ENCODE measurements at regions not wholly inside any gene's neighbourhood (a gene's known extent, or its start where the extent isn't known, plus 50 kb on each side); places are given as distances from the start of the nearest gene placed in this dataset.
"Not testable (repeated sequence)": the region's sequence is repeated elsewhere in the genome, so short reads cannot be mapped to it uniquely, and the experiment has no call there.

DNA sequence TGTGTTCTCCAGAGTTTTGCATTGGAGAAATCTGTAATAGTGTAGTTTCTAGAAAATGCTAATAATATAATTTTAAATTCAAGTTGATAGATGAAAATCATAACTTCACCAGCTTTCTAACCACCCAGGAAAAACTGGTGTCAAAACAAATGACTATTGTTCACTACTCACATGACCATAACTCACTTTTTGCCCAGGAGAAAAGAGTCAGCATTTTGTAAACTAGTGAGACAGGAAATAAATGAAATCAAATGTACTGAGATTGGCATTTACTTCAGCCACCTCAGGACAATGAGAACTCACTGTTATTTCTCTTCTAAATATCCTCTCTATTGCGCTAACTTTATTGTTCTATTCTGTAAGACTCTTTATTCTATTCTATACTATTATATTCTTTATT, 176.0 kb upstream of the FOLH1 start:
- not testable (repeated sequence) for H3K9me2 ChIP-seq (replicated peaks; ENCODE audit: low read depth, low read length); H3K4me2 ChIP-seq (ENCODE audit: low read depth, low read length, poor library complexity, severe bottlenecking); H3K4me3 ChIP-seq (ENCODE audit: low read length, poor library complexity, severe bottlenecking); H4K20me1 ChIP-seq (ENCODE audit: insufficient read depth, low read length, poor library complexity, severe bottlenecking); H2AFZ ChIP-seq (ENCODE audit: low read length); H3K9me3 ChIP-seq (ENCODE audit: insufficient read depth, low read depth, low read length); H3K27me3 ChIP-seq (ENCODE audit: insufficient read depth, low read length, poor library complexity, severe bottlenecking); H3K79me2 ChIP-seq (ENCODE audit: insufficient read depth, low read length); H3K36me3 ChIP-seq (ENCODE audit: insufficient read depth, low read length); H3K9ac ChIP-seq (ENCODE audit: low read depth, low read length, poor library complexity, severe bottlenecking); H3F3A ChIP-seq (ENCODE audit: low read depth); H3K4me1 ChIP-seq (ENCODE audit: insufficient read depth, low read length, poor library complexity, severe bottlenecking)

GRCh38 chr11:49377978-49378377, 169.6 kb upstream of the FOLH1 start:
- H3K4me1 ChIP-seq (ENCODE audit: insufficient read depth, low read length, poor library complexity, severe bottlenecking), result no peaks in the 10 kb centered on the region
- no peak overlapping the region for H3K4me3 ChIP-seq (ENCODE audit: low read length, poor library complexity, severe bottlenecking)
- H3K36me3 ChIP-seq (ENCODE audit: insufficient read depth, low read length), result no peaks in the 10 kb centered on the region
- no peak overlapping the region for H3K4me2 ChIP-seq (ENCODE audit: low read depth, low read length, poor library complexity, severe bottlenecking)
- H3K9ac ChIP-seq (ENCODE audit: low read depth, low read length, poor library complexity, severe bottlenecking), result no peak overlapping the region
- H3F3A ChIP-seq (ENCODE audit: low read depth), result no peaks in the 10 kb centered on the region
- no peak overlapping the region for H2AFZ ChIP-seq (ENCODE audit: low read length)
- no peaks in the 10 kb centered on the region for H3K9me2 ChIP-seq (replicated peaks; ENCODE audit: low read depth, low read length)
- H3K27me3 ChIP-seq (ENCODE audit: insufficient read depth, low read length, poor library complexity, severe bottlenecking), result no peaks in the 10 kb centered on the region
- H4K20me1 ChIP-seq (ENCODE audit: insufficient read depth, low read length, poor library complexity, severe bottlenecking), result no peaks in the 10 kb centered on the region
- TF ChIP-seq, protein P1, sequence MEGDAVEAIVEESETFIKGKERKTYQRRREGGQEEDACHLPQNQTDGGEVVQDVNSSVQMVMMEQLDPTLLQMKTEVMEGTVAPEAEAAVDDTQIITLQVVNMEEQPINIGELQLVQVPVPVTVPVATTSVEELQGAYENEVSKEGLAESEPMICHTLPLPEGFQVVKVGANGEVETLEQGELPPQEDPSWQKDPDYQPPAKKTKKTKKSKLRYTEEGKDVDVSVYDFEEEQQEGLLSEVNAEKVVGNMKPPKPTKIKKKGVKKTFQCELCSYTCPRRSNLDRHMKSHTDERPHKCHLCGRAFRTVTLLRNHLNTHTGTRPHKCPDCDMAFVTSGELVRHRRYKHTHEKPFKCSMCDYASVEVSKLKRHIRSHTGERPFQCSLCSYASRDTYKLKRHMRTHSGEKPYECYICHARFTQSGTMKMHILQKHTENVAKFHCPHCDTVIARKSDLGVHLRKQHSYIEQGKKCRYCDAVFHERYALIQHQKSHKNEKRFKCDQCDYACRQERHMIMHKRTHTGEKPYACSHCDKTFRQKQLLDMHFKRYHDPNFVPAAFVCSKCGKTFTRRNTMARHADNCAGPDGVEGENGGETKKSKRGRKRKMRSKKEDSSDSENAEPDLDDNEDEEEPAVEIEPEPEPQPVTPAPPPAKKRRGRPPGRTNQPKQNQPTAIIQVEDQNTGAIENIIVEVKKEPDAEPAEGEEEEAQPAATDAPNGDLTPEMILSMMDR (conservative IDR thresholded peaks at IDR 0.05; ENCODE audit: low read length), result no peak
- TF ChIP-seq EZH2phosphoT487 (IDR thresholded peaks at IDR 0.05; ENCODE audit: borderline replicate concordance), result no peak
- no peaks in the 10 kb centered on the region for H3K79me2 ChIP-seq (ENCODE audit: insufficient read depth, low read length)
- H3K9me3 ChIP-seq (ENCODE audit: insufficient read depth, low read depth, low read length), result no peaks in the 10 kb centered on the region

- H2AFZ ChIP-seq (ENCODE audit: low read length); H3K9me2 ChIP-seq (replicated peaks; ENCODE audit: low read depth, low read length); H3K9me3 ChIP-seq (ENCODE audit: insufficient read depth, low read depth, low read length); H3K79me2 ChIP-seq (ENCODE audit: insufficient read depth, low read length); H4K20me1 ChIP-seq (ENCODE audit: insufficient read depth, low read length, poor library complexity, severe bottlenecking); H3K9ac ChIP-seq (ENCODE audit: low read depth, low read length, poor library complexity, severe bottlenecking); H3K4me3 ChIP-seq (ENCODE audit: low read length, poor library complexity, severe bottlenecking); H3K4me1 ChIP-seq (ENCODE audit: insufficient read depth, low read length, poor library complexity, severe bottlenecking); H3K27me3 ChIP-seq (ENCODE audit: insufficient read depth, low read length, poor library complexity, severe bottlenecking); H3K36me3 ChIP-seq (ENCODE audit: insufficient read depth, low read length); H3K4me2 ChIP-seq (ENCODE audit: low read depth, low read length, poor library complexity, severe bottlenecking); H3F3A ChIP-seq (ENCODE audit: low read depth): not testable (repeated sequence)
These were observed 165.5 kb upstream of the FOLH1 start for GRCh38 chr11:49373866-49374265.

- H3K4me3 ChIP-seq (ENCODE audit: low read length, poor library complexity, severe bottlenecking); H3K9me3 ChIP-seq (ENCODE audit: insufficient read depth, low read depth, low read length): not testable (repeated sequence)
These were observed 165.0 kb upstream of the FOLH1 start for GRCh38 chr11:49373385-49373784.

DNA sequence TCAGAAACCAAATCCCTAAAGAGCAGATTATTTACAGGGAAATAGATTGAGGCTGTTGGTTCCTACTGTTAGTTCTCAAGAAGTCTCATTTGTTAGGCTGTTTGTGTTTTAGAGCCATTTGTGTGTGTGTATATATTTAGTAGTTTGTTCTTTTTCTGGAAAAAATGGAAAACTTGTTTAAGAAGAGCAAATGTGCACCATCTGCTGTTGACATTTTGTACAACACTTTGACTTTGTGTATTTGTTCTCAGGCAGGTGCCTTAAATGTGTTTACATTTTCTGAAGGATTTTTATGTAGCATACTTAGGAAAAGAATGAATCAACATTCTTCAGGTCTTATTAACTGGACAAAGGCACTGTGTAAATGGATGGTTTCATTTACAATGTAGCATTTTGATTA, 163.7 kb upstream of the FOLH1 start:
- H3K9me3 ChIP-seq (ENCODE audit: insufficient read depth, low read depth, low read length); H3K27me3 ChIP-seq (ENCODE audit: insufficient read depth, low read length, poor library complexity, severe bottlenecking); H3K4me1 ChIP-seq (ENCODE audit: insufficient read depth, low read length, poor library complexity, severe bottlenecking); H3K9me2 ChIP-seq (replicated peaks; ENCODE audit: low read depth, low read length); H3K79me2 ChIP-seq (ENCODE audit: insufficient read depth, low read length); H4K20me1 ChIP-seq (ENCODE audit: insufficient read depth, low read length, poor library complexity, severe bottlenecking); H2AFZ ChIP-seq (ENCODE audit: low read length); H3K4me3 ChIP-seq (ENCODE audit: low read length, poor library complexity, severe bottlenecking); H3K9ac ChIP-seq (ENCODE audit: low read depth, low read length, poor library complexity, severe bottlenecking); H3F3A ChIP-seq (ENCODE audit: low read depth); H3K4me2 ChIP-seq (ENCODE audit: low read depth, low read length, poor library complexity, severe bottlenecking); H3K36me3 ChIP-seq (ENCODE audit: insufficient read depth, low read length): not testable (repeated sequence)
- TF ChIP-seq, protein P1 (conservative IDR thresholded peaks at IDR 0.05; ENCODE audit: low read length), result peak; percentile 30; the same call in 1 of the 2 replicates

More at GRCh38 chr11:49373385-49373784, 165.0 kb upstream of the FOLH1 start:
- H3K79me2 ChIP-seq (ENCODE audit: insufficient read depth, low read length); H3K9me2 ChIP-seq (replicated peaks; ENCODE audit: low read depth, low read length); H3K27me3 ChIP-seq (ENCODE audit: insufficient read depth, low read length, poor library complexity, severe bottlenecking); H3K4me1 ChIP-seq (ENCODE audit: insufficient read depth, low read length, poor library complexity, severe bottlenecking); H4K20me1 ChIP-seq (ENCODE audit: insufficient read depth, low read length, poor library complexity, severe bottlenecking); H3K9ac ChIP-seq (ENCODE audit: low read depth, low read length, poor library complexity, severe bottlenecking); H3K36me3 ChIP-seq (ENCODE audit: insufficient read depth, low read length); H3K4me2 ChIP-seq (ENCODE audit: low read depth, low read length, poor library complexity, severe bottlenecking); H3F3A ChIP-seq (ENCODE audit: low read depth); H2AFZ ChIP-seq (ENCODE audit: low read length): not testable (repeated sequence)

DNA sequence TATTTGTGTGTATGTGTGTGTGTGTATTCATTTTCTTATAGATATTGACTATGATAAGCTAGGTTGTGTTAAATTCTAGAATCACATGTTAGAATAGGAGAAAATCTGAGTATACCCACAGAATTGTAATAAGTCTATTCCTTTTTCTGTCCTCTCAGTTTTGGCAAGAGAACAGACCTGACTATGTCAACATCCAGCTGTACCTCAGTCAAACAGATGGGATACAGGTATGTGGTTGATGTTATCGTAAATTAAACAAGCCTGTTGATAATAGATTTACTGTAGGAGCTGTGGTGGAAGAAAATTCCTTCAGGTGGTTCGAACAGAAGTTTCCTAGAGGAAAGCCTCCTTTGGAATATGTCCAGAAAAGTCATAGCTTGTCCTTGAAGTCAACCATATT, 160.2 kb upstream of the FOLH1 start:
- H3K4me1 ChIP-seq (ENCODE audit: insufficient read depth, low read length, poor library complexity, severe bottlenecking); H3K4me2 ChIP-seq (ENCODE audit: low read depth, low read length, poor library complexity, severe bottlenecking); H3K9me2 ChIP-seq (replicated peaks; ENCODE audit: low read depth, low read length); H3K36me3 ChIP-seq (ENCODE audit: insufficient read depth, low read length); H3K9me3 ChIP-seq (ENCODE audit: insufficient read depth, low read depth, low read length); H2AFZ ChIP-seq (ENCODE audit: low read length); H3K27me3 ChIP-seq (ENCODE audit: insufficient read depth, low read length, poor library complexity, severe bottlenecking); H3F3A ChIP-seq (ENCODE audit: low read depth); H4K20me1 ChIP-seq (ENCODE audit: insufficient read depth, low read length, poor library complexity, severe bottlenecking); H3K79me2 ChIP-seq (ENCODE audit: insufficient read depth, low read length); H3K4me3 ChIP-seq (ENCODE audit: low read length, poor library complexity, severe bottlenecking); H3K9ac ChIP-seq (ENCODE audit: low read depth, low read length, poor library complexity, severe bottlenecking): not testable (repeated sequence)

All from Loucy (cell line).